HEK293 (cell line): ENCODE measurements at regions not wholly inside any gene's neighbourhood (a gene's known extent, or its start where the extent isn't known, plus 50 kb on each side); places are given as distances from the start of the nearest gene placed in this dataset.
"Not testable (repeated sequence)": the region's sequence is repeated elsewhere in the genome, so short reads cannot be mapped to it uniquely, and the experiment has no call there.

Experiments used
- CTCF ChIA-PET: fragments of 350-600 bp; formaldehyde crosslinking; extraction: SDS; loops from one replicate; lab custom pipeline; 2021; ENCODE audit warnings: antibody characterized with exemption; lab: Yijun Ruan, JAX
- POLR2A ChIA-PET: fragments of 300-600 bp; formaldehyde crosslinking; extraction: SDS; loops from one replicate; lab custom pipeline; 2020; ENCODE audit warnings: antibody characterized with exemption, inconsistent platforms; lab: Yijun Ruan, JAX
- H3K27ac ChIP-seq: fragments of 200-500 bp; sonication (Bioruptor generic); 2 replicates; pipeline ENCODE4 v1.5.1; 2014; ENCODE audit warnings: low read depth, low read length, control low read depth, inconsistent platforms; ENCODE audit errors: extremely low read depth
- H3K36me3 ChIP-seq, 2 experiments: fragments of 200-500 bp in 1 of 2; sonication (Bioruptor generic) in 1 of 2; 1 replicate in 1 of 2; 2 replicates in 1 of 2; pipeline ENCODE4 v1.5.1; 2014 to 2017; ENCODE audit warnings: inconsistent platforms in 2 of 2, low read length in 2 of 2; ENCODE audit not compliant: control insufficient read depth in 2 of 2, insufficient read depth in 1 of 2
- H3K4me1 ChIP-seq: fragments of 200-500 bp; sonication (Bioruptor generic); 2 replicates; pipeline ENCODE4 v1.5.1; 2014; ENCODE audit warnings: mild to moderate bottlenecking, low read length, inconsistent platforms; ENCODE audit not compliant: control insufficient read depth, insufficient read depth
- H3K4me3 ChIP-seq: 2 replicates; pipeline ENCODE4 v1.5.1; 2011; ENCODE audit warnings: low read depth, mild to moderate bottlenecking, control low read depth, low read length, moderate library complexity
- H3K9me3 ChIP-seq: fragments of 200-500 bp; sonication (Bioruptor generic); 2 replicates; pipeline ENCODE4 v1.5.1; 2014; ENCODE audit warnings: low read depth, low read length, inconsistent platforms; ENCODE audit not compliant: control insufficient read depth, insufficient read depth
- SCRT2 ChIP-seq: fragments of 450-650 bp; formaldehyde crosslinking; IDR thresholded peaks from 2 replicates; pipeline ENCODE4 v1.5.1; 2016; ENCODE audit warnings: missing biosample characterization, missing genetic modification characterization
- ZBTB8A ChIP-seq: fragments of 450-650 bp; formaldehyde crosslinking; IDR thresholded peaks from 2 replicates; pipeline ENCODE4 v1.5.1; 2016; ENCODE audit warnings: missing biosample characterization, missing genetic modification characterization
- ZNF280D ChIP-seq: fragments of 450-650 bp; formaldehyde crosslinking; IDR thresholded peaks from 2 replicates; pipeline ENCODE4 v1.5.1; 2016; ENCODE audit warnings: missing biosample characterization, missing genetic modification characterization
- ZNF560 ChIP-seq: fragments of 450-650 bp; formaldehyde crosslinking; IDR thresholded peaks from 2 replicates; pipeline ENCODE4 v1.5.1; 2017; ENCODE audit warnings: missing biosample characterization, missing genetic modification characterization, borderline replicate concordance
- ZNF629 ChIP-seq: fragments of 450-650 bp; formaldehyde crosslinking; IDR thresholded peaks from 2 replicates; pipeline ENCODE4 v1.5.1; 2017; ENCODE audit warnings: missing biosample characterization, missing genetic modification characterization
- ZSCAN30 ChIP-seq: fragments of 450-650 bp; IDR thresholded peaks from 2 replicates; pipeline ENCODE4 v1.5.1; 2018; ENCODE audit warnings: missing biosample characterization, mild to moderate bottlenecking, missing genetic modification characterization, moderate library complexity

- no peak for TF ChIP-seq ZSCAN30
- no peak for TF ChIP-seq ZNF280D
- Histone ChIP-seq H3K36me3 (no peaks in the 10 kb centered on the region), H3K27ac (no peak overlapping the region), H3K4me3 (no peak overlapping the region), H3K9me3 (no peaks in the 10 kb centered on the region), H3K4me1 (no peaks in the 10 kb centered on the region)
- CTCF ChIA-PET: no interaction called here
- POLR2A ChIA-PET: no interaction called here
Observed at GRCh38 chr1:121587777-121588176, 403.0 kb downstream of the SRGAP2C start.

- ChIA-PET POLR2A (no interaction called here), CTCF (no interaction called here)
- H3K9me3 ChIP-seq: no peaks in the 10 kb centered on the region
- H3K4me3 ChIP-seq: no peak overlapping the region
- no peak overlapping the region for H3K27ac ChIP-seq
- H3K4me1 ChIP-seq: no peaks in the 10 kb centered on the region
- H3K36me3 ChIP-seq: no peaks in the 10 kb centered on the region
- TF ChIP-seq ZBTB8A (tag by site-specific recombination) (no peak), ZNF629 (no peak)
Observed at GRCh38 chr1:121594096-121594495, 409.3 kb downstream of the SRGAP2C start.

GRCh38 chr1:121595089-121595488 lies 410.3 kb downstream of the SRGAP2C start:
- CTCF ChIA-PET: no interaction called here
- TF ChIP-seq ZNF560 (no peak), SCRT2 (tag by site-specific recombination) (0 out of 2 replicates have a peak, but pooled peaks have one; percentile 25)

GRCh38 chr1:121604843-121605444 lies 420.2 kb downstream of the SRGAP2C start:
- H3K4me1 ChIP-seq, H3K36me3 ChIP-seq, H3K9me3 ChIP-seq, H3K27ac ChIP-seq, H3K4me3 ChIP-seq, CTCF ChIA-PET, POLR2A ChIA-PET: not testable (repeated sequence)

More at GRCh38 chr1:121595089-121595488, 410.3 kb downstream of the SRGAP2C start:
- no peak overlapping the region for H3K27ac ChIP-seq
- POLR2A ChIA-PET: no interaction called here
- no peaks in the 10 kb centered on the region for H3K4me1 ChIP-seq
- H3K9me3 ChIP-seq: no peaks in the 10 kb centered on the region
- no peak overlapping the region for H3K4me3 ChIP-seq
- no peaks in the 10 kb centered on the region for H3K36me3 ChIP-seq

GRCh38 chr1:121607499-121607898 lies 422.7 kb downstream of the SRGAP2C start:
- H3K36me3 ChIP-seq, CTCF ChIA-PET, H3K4me1 ChIP-seq, POLR2A ChIA-PET, H3K27ac ChIP-seq, H3K9me3 ChIP-seq, H3K4me3 ChIP-seq: not testable (repeated sequence)
